SKM-1 (cell line): ENCODE measurements at regions not wholly inside any gene's neighbourhood (a gene's known extent, or its start where the extent isn't known, plus 50 kb on each side); places are given as distances from the start of the nearest gene placed in this dataset.

ENCODE experiments used
- DNase-seq: peaks from one replicate; lab custom pipeline; 2025; ENCODE audit not compliant: unreplicated experiment; lab: John Stamatoyannopoulos, UW

- DNase-seq: no peak
Measured at GRCh38 chr1:164951508-164951907, 392.5 kb downstream of the PBX1 start.

GRCh38 chr1:164950541-164950986, 391.6 kb downstream of the PBX1 start:
- DNase-seq: no peak

GRCh38 chr1:164949771-164950471, 390.9 kb downstream of the PBX1 start:
- no peak for DNase-seq

- DNase-seq: no peak
Measured at GRCh38 chr1:164948101-164948500, 389.1 kb downstream of the PBX1 start.

- DNase-seq: no peak
Measured at GRCh38 chr1:164937291-164937690, 378.3 kb downstream of the PBX1 start.

GRCh38 chr1:164932580-164932979, 373.6 kb downstream of the PBX1 start:
- DNase-seq: no peak

- no peak for DNase-seq
Measured at GRCh38 chr1:164930833-164931232, 371.8 kb downstream of the PBX1 start.

- DNase-seq: no peak
Measured at GRCh38 chr1:164930241-164930640, 371.3 kb downstream of the PBX1 start.

- no peak for DNase-seq
Measured at GRCh38 chr1:164928232-164928812, 369.3 kb downstream of the PBX1 start.

GRCh38 chr1:164926107-164926506, 367.1 kb downstream of the PBX1 start:
- no peak for DNase-seq

GRCh38 chr1:164922585-164922984, 363.6 kb downstream of the PBX1 start:
- no peak for DNase-seq

- DNase-seq: no peak
Measured at GRCh38 chr1:164921493-164921892, 362.5 kb downstream of the PBX1 start.

- no peak for DNase-seq
Measured at GRCh38 chr1:164918140-164918539, 359.2 kb downstream of the PBX1 start.

- DNase-seq: no peak
Measured at GRCh38 chr1:164914208-164914607, 355.2 kb downstream of the PBX1 start.

- DNase-seq: no peak
Measured at GRCh38 chr1:164912290-164912689, 353.3 kb downstream of the PBX1 start.

- DNase-seq: no peak
Measured at GRCh38 chr1:164910671-164911070, 351.7 kb downstream of the PBX1 start.

GRCh38 chr1:164907666-164908065, 348.7 kb downstream of the PBX1 start:
- DNase-seq: no peak

GRCh38 chr1:164905869-164906268, 346.9 kb downstream of the PBX1 start:
- DNase-seq: no peak

GRCh38 chr1:164902491-164902890, 343.5 kb downstream of the PBX1 start:
- no peak for DNase-seq
